HepG2 (cell line): ENCODE measurements at regions not wholly inside any gene's neighbourhood (a gene's known extent, or its start where the extent isn't known, plus 50 kb on each side); places are given as distances from the start of the nearest gene placed in this dataset.

Experiments
- BRCA1 ChIP-seq: sonication (generic); formaldehyde crosslinking; IDR thresholded peaks from 2 replicates; pipeline ENCODE4 v1.4.0; 2020; ENCODE audit warnings: missing genetic modification reagents
- CENPX ChIP-seq: sonication (generic); formaldehyde crosslinking; IDR thresholded peaks from 2 replicates; pipeline ENCODE4 v1.9.0; 2021; ENCODE audit warnings: mild to moderate bottlenecking, missing genetic modification reagents, moderate library complexity
- HCFC1 ChIP-seq: fragments of 150-350 bp; IDR thresholded peaks from 2 replicates; pipeline ENCODE4 v1.6.1; 2014; ENCODE audit warnings: low read depth, low read length
- HNF1A ChIP-seq, 2 experiments: sonication (generic) in 1 of 2; formaldehyde crosslinking in 1 of 2; IDR thresholded peaks; 2 replicates each; pipeline versions ENCODE4 v1.4.0 to v1.6.1; 2016 to 2020; ENCODE audit warnings: borderline replicate concordance in 1 of 2, low read depth in 1 of 2, mild to moderate bottlenecking in 1 of 2, missing genetic modification reagents in 1 of 2
- HNF1B ChIP-seq: sonication (generic); formaldehyde crosslinking; IDR thresholded peaks from 2 replicates; pipeline ENCODE4 v1.5.1; 2020; ENCODE audit warnings: mild to moderate bottlenecking, moderate library complexity, missing genetic modification reagents
- JARID2 ChIP-seq: sonication (generic); formaldehyde crosslinking; IDR thresholded peaks from 2 replicates; pipeline ENCODE4 v1.8.1; 2023; ENCODE audit warnings: missing genetic modification reagents, inconsistent platforms; ENCODE audit not compliant: insufficient replicate concordance
- MBD4 ChIP-seq: IDR thresholded peaks from 2 replicates; pipeline ENCODE4 v1.6.1; 2012; ENCODE audit warnings: low read length, inconsistent platforms, borderline replicate concordance
- MLLT10 ChIP-seq: sonication (generic); formaldehyde crosslinking; IDR thresholded peaks from 2 replicates; pipeline ENCODE4 v1.4.0; 2020; ENCODE audit warnings: missing genetic modification reagents
- MYPOP ChIP-seq: sonication (generic); formaldehyde crosslinking; IDR thresholded peaks from 2 replicates; pipeline ENCODE4 v1.8.1; 2023; ENCODE audit warnings: mild to moderate bottlenecking, moderate library complexity, missing genetic modification reagents
- SMC3 ChIP-seq: IDR thresholded peaks from 2 replicates; pipeline ENCODE4 v1.6.1; 2011; ENCODE audit warnings: low read length, improper control_type of control experiment
- SNAI1 ChIP-seq: sonication (generic); formaldehyde crosslinking; IDR thresholded peaks from 2 replicates; pipeline ENCODE4 v1.5.0; 2020; ENCODE audit warnings: mild to moderate bottlenecking, missing genetic modification reagents, borderline replicate concordance
- SYNCRIP ChIP-seq: fragments of 200-400 bp; formaldehyde crosslinking; IDR thresholded peaks from 2 replicates; pipeline ENCODE4 v1.6.1; 2018; ENCODE audit warnings: mild to moderate bottlenecking, low read depth, low read length; ENCODE audit not compliant: insufficient read depth
- ZFP41 ChIP-seq: sonication (generic); formaldehyde crosslinking; IDR thresholded peaks from 2 replicates; pipeline ENCODE4 v1.4.0; 2020; ENCODE audit warnings: mild to moderate bottlenecking, missing genetic modification reagents, borderline replicate concordance
- ZNF281 ChIP-seq: sonication (generic); formaldehyde crosslinking; IDR thresholded peaks from 2 replicates; pipeline ENCODE4 v1.4.0; 2020; ENCODE audit warnings: missing genetic modification reagents, borderline replicate concordance
- ZNF547 ChIP-seq: sonication (generic); formaldehyde crosslinking; IDR thresholded peaks from 2 replicates; pipeline ENCODE4 v1.5.1; 2020; ENCODE audit warnings: mild to moderate bottlenecking, missing genetic modification reagents
- ZSCAN29 ChIP-seq: sonication (generic); formaldehyde crosslinking; conservative IDR thresholded peaks from 2 replicates; pipeline ENCODE4 v1.4.0; 2020; ENCODE audit warnings: mild to moderate bottlenecking, missing genetic modification reagents
- TF ChIP-seq, protein P1 (sequence below): IDR thresholded peaks from 2 replicates; pipeline ENCODE4 v1.6.1; 2016

GRCh38 chr10:4663162-4663992, 162.6 kb upstream of the AKR1E2 start (continued):
- TF ChIP-seq ZNF281 (CRISPR knock-in tag) (no peak), MLLT10 (no peak), ZFP41 (CRISPR knock-in tag) (no peak), MYPOP (CRISPR knock-in tag) (no peak), HNF1B (no peak), SMC3 (no peak), SNAI1 (no peak), SYNCRIP (no peak), MBD4 (no peak), JARID2 (CRISPR knock-in tag) (no peak), BRCA1 (no peak), HCFC1 (no peak), CENPX (CRISPR knock-in tag) (no peak), ZNF547 (no peak), HNF1A (IDR thresholded peaks at IDR 0.05; ENCODE audit: low read depth) (no peak), HNF1A (CRISPR knock-in tag; IDR thresholded peaks at IDR 0.05; ENCODE audit: borderline replicate concordance) (no peak), ZSCAN29 (CRISPR knock-in tag) (no peak)
- TF ChIP-seq, protein P1, sequence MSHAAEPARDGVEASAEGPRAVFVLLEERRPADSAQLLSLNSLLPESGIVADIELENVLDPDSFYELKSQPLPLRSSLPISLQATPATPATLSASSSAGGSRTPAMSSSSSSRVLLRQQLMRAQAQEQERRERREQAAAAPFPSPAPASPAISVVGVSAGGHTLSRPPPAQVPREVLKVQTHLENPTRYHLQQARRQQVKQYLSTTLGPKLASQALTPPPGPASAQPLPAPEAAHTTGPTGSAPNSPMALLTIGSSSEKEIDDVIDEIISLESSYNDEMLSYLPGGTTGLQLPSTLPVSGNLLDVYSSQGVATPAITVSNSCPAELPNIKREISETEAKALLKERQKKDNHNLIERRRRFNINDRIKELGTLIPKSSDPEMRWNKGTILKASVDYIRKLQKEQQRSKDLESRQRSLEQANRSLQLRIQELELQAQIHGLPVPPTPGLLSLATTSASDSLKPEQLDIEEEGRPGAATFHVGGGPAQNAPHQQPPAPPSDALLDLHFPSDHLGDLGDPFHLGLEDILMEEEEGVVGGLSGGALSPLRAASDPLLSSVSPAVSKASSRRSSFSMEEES (CRISPR knock-in tag), result peak; percentile 86
